SK-N-SH (cell line): ENCODE measurements at regions not wholly inside any gene's neighbourhood (a gene's known extent, or its start where the extent isn't known, plus 50 kb on each side); places are given as distances from the start of the nearest gene placed in this dataset.

Source experiments
- CTCF ChIA-PET: fragments of 300-600, 350-600 bp; formaldehyde crosslinking; extraction: SDS; loops from one replicate; lab custom pipeline; 2021; lab: Yijun Ruan, JAX
- POLR2A ChIA-PET: fragments of 350-600 bp; sonication (Branson Sonifier 250); formaldehyde crosslinking; extraction: SDS; loops from one replicate; lab custom pipeline; 2020; ENCODE audit warnings: antibody characterized with exemption, inconsistent platforms; lab: Yijun Ruan, JAX
- DNase-seq: peaks from one replicate; pipeline ENCODE4 v3.0.0; 2012
- H2AFZ ChIP-seq: fragments of 200-600 bp; sonication (generic); 2 replicates; pipeline ENCODE4 v1.8.1; 2016; ENCODE audit warnings: antibody characterized with exemption, mild to moderate bottlenecking, low read depth
- H3F3A ChIP-seq: fragments of 200-600 bp; sonication (generic); replicated peaks from 2 replicates; pipeline ENCODE3; 2016; ENCODE audit warnings: antibody characterized with exemption, mild to moderate bottlenecking; ENCODE audit not compliant: insufficient read depth
- H3K27ac ChIP-seq, 2 experiments: fragments of 200-500 bp in 1 of 2; fragments of 200-600 bp in 1 of 2; sonication (Bioruptor generic) in 1 of 2; sonication (generic), shearing (Covaris generic) in 1 of 2; 2 replicates each; pipeline versions ENCODE4 v1.5.1 to v1.6.1; 2014 to 2016; ENCODE audit warnings: low read depth in 2 of 2, inconsistent platforms in 1 of 2, low read length in 1 of 2, mild to moderate bottlenecking in 1 of 2, mixed read lengths in 1 of 2
- H3K27me3 ChIP-seq: fragments of 200-600 bp; sonication (generic), shearing (Covaris generic); 2 replicates; pipeline ENCODE4 v1.6.1; 2016; ENCODE audit warnings: mixed run types; ENCODE audit not compliant: insufficient read depth
- H3K36me3 ChIP-seq, 2 experiments: fragments of 200-500 bp in 1 of 2; fragments of 200-600 bp in 1 of 2; sonication (Bioruptor generic) in 1 of 2; sonication (generic) in 1 of 2; replicated peaks in 1 of 2; 2 replicates each; pipeline versions ENCODE3 to v1.5.1; 2014 to 2016; ENCODE audit warnings: low read length in 1 of 2, mild to moderate bottlenecking in 1 of 2; ENCODE audit not compliant: insufficient read depth in 2 of 2, control insufficient read depth in 1 of 2
- H3K4me1 ChIP-seq, 2 experiments: fragments of 200-500 bp in 1 of 2; fragments of 200-600 bp in 1 of 2; sonication (Bioruptor generic) in 1 of 2; sonication (generic), shearing (Covaris generic) in 1 of 2; 2 replicates each; pipeline versions ENCODE4 v1.5.1 to v1.6.1; 2014 to 2016; ENCODE audit warnings: low read depth in 1 of 2, low read length in 1 of 2, mixed run types in 1 of 2; ENCODE audit not compliant: insufficient read depth in 2 of 2, control insufficient read depth in 1 of 2
- H3K4me2 ChIP-seq: fragments of 200-600 bp; sonication (generic), shearing (Covaris generic); 2 replicates; pipeline ENCODE4 v1.6.1; 2017; ENCODE audit warnings: mixed run types
- H3K4me3 ChIP-seq, 2 experiments: fragments of 200-500 bp in 1 of 2; fragments of 200-600 bp in 1 of 2; sonication (Bioruptor generic) in 1 of 2; sonication (generic), shearing (Covaris generic) in 1 of 2; 2 replicates each; pipeline versions ENCODE4 v1.5.1 to v1.8.1; 2014 to 2016; ENCODE audit warnings: low read depth in 2 of 2, inconsistent platforms in 1 of 2, low read length in 1 of 2, mild to moderate bottlenecking in 1 of 2, mixed read lengths in 1 of 2, moderate library complexity in 1 of 2
- H3K79me2 ChIP-seq: fragments of 200-600 bp; sonication (generic); 2 replicates; pipeline ENCODE4 v1.8.1; 2017; ENCODE audit warnings: mild to moderate bottlenecking; ENCODE audit not compliant: insufficient read depth
- H3K9ac ChIP-seq: fragments of 200-600 bp; sonication (generic); 2 replicates; pipeline ENCODE4 v1.6.1; 2017; ENCODE audit warnings: mixed run types
- H3K9me2 ChIP-seq: fragments of 200-600 bp; sonication (generic); 2 replicates; pipeline ENCODE4 v1.6.1; 2017; ENCODE audit warnings: mixed run types
- H3K9me3 ChIP-seq: fragments of 200-600 bp; sonication (generic); 2 replicates; pipeline ENCODE4 v1.6.1; 2017; ENCODE audit warnings: mixed run types, mild to moderate bottlenecking, moderate library complexity
- H4K20me1 ChIP-seq: fragments of 200-600 bp; sonication (generic); 2 replicates; pipeline ENCODE4 v1.6.1; 2017; ENCODE audit warnings: mild to moderate bottlenecking, mixed run types; ENCODE audit not compliant: insufficient read depth
- CHD2 ChIP-seq: fragments of 150-350 bp; IDR thresholded peaks from 2 replicates; pipeline ENCODE4 v1.6.1; 2018; ENCODE audit warnings: low read length; ENCODE audit not compliant: partially characterized antibody
- EP300 ChIP-seq, 2 experiments: IDR thresholded peaks; 2 replicates each; pipeline versions ENCODE4 v1.4.0 to v1.6.1; 2012; ENCODE audit warnings: borderline replicate concordance in 1 of 2, low read depth in 1 of 2, low read length in 1 of 2
- EZH2phosphoT487 ChIP-seq: fragments of 200-600 bp; sonication (generic); IDR thresholded peaks from 2 replicates; pipeline ENCODE4 v1.6.1; 2017; ENCODE audit warnings: low read depth, mixed run types, mild to moderate bottlenecking, antibody characterized with exemption, moderate library complexity, borderline replicate concordance
- GATA2 ChIP-seq: sonication (generic); formaldehyde crosslinking; IDR thresholded peaks from 2 replicates; pipeline ENCODE4 v1.5.0; 2020; ENCODE audit warnings: mild to moderate bottlenecking, missing genetic modification reagents
- MEF2A ChIP-seq: IDR thresholded peaks from 2 replicates; pipeline ENCODE4 v1.4.0; 2012; ENCODE audit warnings: low read depth, borderline replicate concordance
- MXI1 ChIP-seq: IDR thresholded peaks from 2 replicates; pipeline ENCODE4 v1.6.1; 2012; ENCODE audit warnings: mild to moderate bottlenecking, low read depth, low read length, improper control_type of control experiment
- NFIC ChIP-seq: IDR thresholded peaks from 2 replicates; pipeline ENCODE4 v1.4.0; 2012; ENCODE audit warnings: borderline replicate concordance
- PBX3 ChIP-seq: IDR thresholded peaks from 2 replicates; pipeline ENCODE4; 2012
- POLR2AphosphoS5 ChIP-seq: IDR thresholded peaks from 2 replicates; pipeline ENCODE4 v1.6.1; 2012; ENCODE audit warnings: low read depth, low read length
- RCOR1 ChIP-seq: fragments of 150-350 bp; IDR thresholded peaks from 2 replicates; pipeline ENCODE4 v1.6.1; 2017; ENCODE audit warnings: antibody characterized with exemption, low read length
- YY1 ChIP-seq: IDR thresholded peaks from 2 replicates; pipeline ENCODE4 v1.4.0; 2012; ENCODE audit warnings: low read depth, mild to moderate bottlenecking
- WGBS: methylation state at CpG from one replicate; pipeline ENCODE4 v1.1.6; 2017; ENCODE audit warnings: low lambda C conversion rate; 5-methylcytosine and 5-hydroxymethylcytosine counted together
- TF ChIP-seq, protein P1 (sequence below): IDR thresholded peaks from 2 replicates; pipeline ENCODE4 v1.6.1; 2012; ENCODE audit warnings: mild to moderate bottlenecking, low read depth, low read length, moderate library complexity

- Histone ChIP-seq H4K20me1 (no peaks in the 10 kb centered on the region), H2AFZ (no peak overlapping the region), H3K4me3 (no peak overlapping the region), H3K9ac (no peak overlapping the region), H3K4me2 (no peak overlapping the region), H3K9me3 (no peaks in the 10 kb centered on the region), H3K27ac (no peak overlapping the region), H3K9me2 (no peaks in the 10 kb centered on the region)
- POLR2A ChIA-PET, result no interaction called here
- DNase-seq, result no peak
- 16% methylated on average over 3 of the region's 3 CpGs for WGBS
- TF ChIP-seq MEF2A, result no peak
- TF ChIP-seq MXI1, result no peak
- TF ChIP-seq, all 33 proteins: peak for 0
- Histone ChIP-seq H3K36me3 (no peaks in the 10 kb centered on the region), H3K27me3 (peaks cover 11% of the 10 kb centered on the region; the same call in 1 of the 2 replicates), H3F3A (no peaks in the 10 kb centered on the region), H3K79me2 (no peaks in the 10 kb centered on the region), H3K4me1 (no peaks in the 10 kb centered on the region)
- CTCF ChIA-PET, result interaction anchor here (1.1 kb wide), 1 partner anchor 8 kb away, joined by 3 read pairs; no protein-coding TSS in a partner anchor
Observed at GRCh38 chr4:83679254-83679653, 143.3 kb downstream of the GPAT3 start.

GRCh38 chr4:83677656-83678055, 141.7 kb downstream of the GPAT3 start:
- no peak for DNase-seq
- no peak for TF ChIP-seq EZH2phosphoT487
- TF ChIP-seq, protein P1, sequence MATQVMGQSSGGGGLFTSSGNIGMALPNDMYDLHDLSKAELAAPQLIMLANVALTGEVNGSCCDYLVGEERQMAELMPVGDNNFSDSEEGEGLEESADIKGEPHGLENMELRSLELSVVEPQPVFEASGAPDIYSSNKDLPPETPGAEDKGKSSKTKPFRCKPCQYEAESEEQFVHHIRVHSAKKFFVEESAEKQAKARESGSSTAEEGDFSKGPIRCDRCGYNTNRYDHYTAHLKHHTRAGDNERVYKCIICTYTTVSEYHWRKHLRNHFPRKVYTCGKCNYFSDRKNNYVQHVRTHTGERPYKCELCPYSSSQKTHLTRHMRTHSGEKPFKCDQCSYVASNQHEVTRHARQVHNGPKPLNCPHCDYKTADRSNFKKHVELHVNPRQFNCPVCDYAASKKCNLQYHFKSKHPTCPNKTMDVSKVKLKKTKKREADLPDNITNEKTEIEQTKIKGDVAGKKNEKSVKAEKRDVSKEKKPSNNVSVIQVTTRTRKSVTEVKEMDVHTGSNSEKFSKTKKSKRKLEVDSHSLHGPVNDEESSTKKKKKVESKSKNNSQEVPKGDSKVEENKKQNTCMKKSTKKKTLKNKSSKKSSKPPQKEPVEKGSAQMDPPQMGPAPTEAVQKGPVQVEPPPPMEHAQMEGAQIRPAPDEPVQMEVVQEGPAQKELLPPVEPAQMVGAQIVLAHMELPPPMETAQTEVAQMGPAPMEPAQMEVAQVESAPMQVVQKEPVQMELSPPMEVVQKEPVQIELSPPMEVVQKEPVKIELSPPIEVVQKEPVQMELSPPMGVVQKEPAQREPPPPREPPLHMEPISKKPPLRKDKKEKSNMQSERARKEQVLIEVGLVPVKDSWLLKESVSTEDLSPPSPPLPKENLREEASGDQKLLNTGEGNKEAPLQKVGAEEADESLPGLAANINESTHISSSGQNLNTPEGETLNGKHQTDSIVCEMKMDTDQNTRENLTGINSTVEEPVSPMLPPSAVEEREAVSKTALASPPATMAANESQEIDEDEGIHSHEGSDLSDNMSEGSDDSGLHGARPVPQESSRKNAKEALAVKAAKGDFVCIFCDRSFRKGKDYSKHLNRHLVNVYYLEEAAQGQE, result no peak
- TF ChIP-seq PBX3, result no peak
- TF ChIP-seq GATA2 (CRISPR knock-in tag), result no peak
- no peak for TF ChIP-seq CHD2
- no peak for TF ChIP-seq POLR2AphosphoS5
- TF ChIP-seq RCOR1, result no peak
- TF ChIP-seq NFIC, result no peak
- no peak for TF ChIP-seq EP300 (IDR thresholded peaks at IDR 0.05; ENCODE audit: borderline replicate concordance in 1 of 2, low read depth in 1 of 2, low read length in 1 of 2)
- no peak for TF ChIP-seq YY1

More at GRCh38 chr4:83677656-83678055, 141.7 kb downstream of the GPAT3 start:
- H3K27me3 ChIP-seq, result peaks cover 12% of the 10 kb centered on the region; the same call in 1 of the 2 replicates
- no peaks in the 10 kb centered on the region for H3K9me3 ChIP-seq
- H3F3A ChIP-seq, result no peaks in the 10 kb centered on the region
- H3K9ac ChIP-seq, result no peak overlapping the region
- no peak overlapping the region for H2AFZ ChIP-seq
- 8% methylated on average over 3 of the region's 3 CpGs for WGBS
- H3K36me3 ChIP-seq, result no peaks in the 10 kb centered on the region
- H3K79me2 ChIP-seq, result no peaks in the 10 kb centered on the region
- H3K4me1 ChIP-seq, result no peaks in the 10 kb centered on the region
- no peak overlapping the region for H3K4me2 ChIP-seq
- no peaks in the 10 kb centered on the region for H3K9me2 ChIP-seq
- CTCF ChIA-PET, result no interaction called here
- POLR2A ChIA-PET, result no interaction called here
- H3K4me3 ChIP-seq, result no peak overlapping the region
- no peak overlapping the region for H3K27ac ChIP-seq
- H4K20me1 ChIP-seq, result no peaks in the 10 kb centered on the region
